ENCODE measurements at regions not wholly inside any gene's neighbourhood (a gene's known extent, or its start where the extent isn't known, plus 50 kb on each side); places are given as distances from the start of the nearest gene placed in this dataset.

GRCh38 chr5:21125238-21125983 lies 1137.4 kb upstream of the CDH18 start:
- H3K4me3 ChIP-seq (ENCODE audit: low read depth, low read length), result no peak overlapping the region
- ChIA-PET CTCF (no interaction called here), POLR2A (no interaction called here)
- TF ChIP-seq CTCF (IDR thresholded peaks at IDR 0.05; ENCODE audit: insufficient read depth, low read length, missing control alignments), result no peak
- DNase-seq (ENCODE audit: low read depth, low spot score), result no peak

GRCh38 chr5:21121213-21121612 lies 1133.2 kb upstream of the CDH18 start:
- ChIA-PET CTCF (no interaction called here), POLR2A (no interaction called here)
- H3K4me3 ChIP-seq (ENCODE audit: low read depth, low read length), result no peak overlapping the region
- DNase-seq (ENCODE audit: low read depth, low spot score), result no peak
- TF ChIP-seq CTCF (IDR thresholded peaks at IDR 0.05; ENCODE audit: insufficient read depth, low read length, missing control alignments), result no peak

- H3K4me3 ChIP-seq (ENCODE audit: low read depth, low read length), result no peak overlapping the region
- no peak for TF ChIP-seq CTCF (IDR thresholded peaks at IDR 0.05; ENCODE audit: insufficient read depth, low read length, missing control alignments)
- no peak for DNase-seq (ENCODE audit: low read depth, low spot score)
- ChIA-PET CTCF (no interaction called here), POLR2A (no interaction called here)
Measured at GRCh38 chr5:21097661-21098060, 1109.7 kb upstream of the CDH18 start.

GRCh38 chr5:21094619-21095018 lies 1106.6 kb upstream of the CDH18 start:
- no peak for TF ChIP-seq CTCF (IDR thresholded peaks at IDR 0.05; ENCODE audit: insufficient read depth, low read length, missing control alignments)
- ChIA-PET POLR2A (no interaction called here), CTCF (no interaction called here)
- H3K4me3 ChIP-seq (ENCODE audit: low read depth, low read length), result no peak overlapping the region
- no peak for DNase-seq (ENCODE audit: low read depth, low spot score)

GRCh38 chr5:21087766-21088165 lies 1099.8 kb upstream of the CDH18 start:
- DNase-seq (ENCODE audit: low read depth, low spot score), result no peak
- POLR2A ChIA-PET, result no interaction called here
- no peak overlapping the region for H3K4me3 ChIP-seq (ENCODE audit: low read depth, low read length)
- CTCF ChIA-PET, result no interaction called here
- no peak for TF ChIP-seq CTCF (IDR thresholded peaks at IDR 0.05; ENCODE audit: insufficient read depth, low read length, missing control alignments)

GRCh38 chr5:21085791-21086190 lies 1097.8 kb upstream of the CDH18 start:
- TF ChIP-seq CTCF (IDR thresholded peaks at IDR 0.05; ENCODE audit: insufficient read depth, low read length, missing control alignments), result no peak
- no peak for DNase-seq (ENCODE audit: low read depth, low spot score)
- POLR2A ChIA-PET, result no interaction called here
- CTCF ChIA-PET, result no interaction called here
- H3K4me3 ChIP-seq (ENCODE audit: low read depth, low read length), result no peak overlapping the region

All from AG04449 (cell line).